DND-41 (cell line): ENCODE measurements at regions not wholly inside any gene's neighbourhood (a gene's known extent, or its start where the extent isn't known, plus 50 kb on each side); places are given as distances from the start of the nearest gene placed in this dataset.

Experiments
- CTCF ChIP-seq: IDR thresholded peaks from 2 replicates; pipeline ENCODE4 v1.5.1; 2012; ENCODE audit warnings: borderline replicate concordance, low read length, moderate library complexity, mild to moderate bottlenecking; ENCODE audit not compliant: poor library complexity, severe bottlenecking; ENCODE audit errors: extremely low read depth
- EZH2 ChIP-seq: IDR thresholded peaks from 3 replicates; pipeline ENCODE4 v1.6.1; 2012; ENCODE audit warnings: borderline replicate concordance, low read depth, mild to moderate bottlenecking, moderate library complexity, low read length, inconsistent platforms; ENCODE audit not compliant: severe bottlenecking

GRCh38 chr1:55712148-55712547, 497.0 kb upstream of the USP24 start:
- TF ChIP-seq EZH2 = no peak
- TF ChIP-seq CTCF = no peak
